Sigmoid colon (tissue), 6 donors: ENCODE measurements at regions not wholly inside any gene's neighbourhood (a gene's known extent, or its start where the extent isn't known, plus 50 kb on each side); places are given as distances from the start of the nearest gene placed in this dataset.

Experiments
- DNase-seq: peaks from one replicate; pipeline ENCODE4 v3.0.0-alpha.2; 2019
- H3K27ac ChIP-seq, 4 donors: fragments of 200-600 bp; sonication (generic); one replicate each; pipeline ENCODE4 v1.5.1; 2016 to 2019; ENCODE audit warnings: mild to moderate bottlenecking in 1 of 4
- H3K27me3 ChIP-seq, 3 donors: fragments of 200-600 bp; sonication (generic); one replicate each; pipeline ENCODE4 v1.5.1; 2019; ENCODE audit warnings: mild to moderate bottlenecking in 1 of 3
- H3K36me3 ChIP-seq, 4 donors: fragments of 200-600 bp; sonication (generic); one replicate each; pipeline ENCODE4 v1.5.1; 2016 to 2019
- H3K4me1 ChIP-seq, 4 donors: fragments of 200-600 bp; sonication (generic); one replicate each; pipeline ENCODE4 v1.5.1; 2017 to 2019
- H3K4me3 ChIP-seq, 4 donors: fragments of 200-600 bp; sonication (generic); one replicate each; pipeline ENCODE4 v1.5.1; 2017 to 2019; ENCODE audit warnings: mild to moderate bottlenecking in 2 of 4, moderate library complexity in 1 of 4
- H3K9me3 ChIP-seq, 4 donors: fragments of 200-600 bp in 3 of 4; sonication (generic) in 3 of 4; one replicate each; pipeline versions ENCODE4 v1.5.1 to v1.6.1; 2013 to 2019
- CTCF ChIP-seq, 4 experiments: fragments of 450-650 bp in 3 of 4; fragments of 200-600 bp in 1 of 4; IDR thresholded peaks; one replicate each; pipeline ENCODE4 v1.5.1; 2016 to 2019; ENCODE audit warnings: antibody characterized with exemption in 4 of 4, mild to moderate bottlenecking in 3 of 4, moderate library complexity in 2 of 4
- EP300 ChIP-seq, 4 donors: sonication (generic); formaldehyde crosslinking; IDR thresholded peaks; one replicate each; pipeline ENCODE4 v1.6.1; 2017; ENCODE audit warnings: antibody characterized with exemption in 4 of 4
- POLR2A ChIP-seq, 2 donors: fragments of 450-650 bp; IDR thresholded peaks; one replicate each; pipeline ENCODE4 v1.6.1; 2016; ENCODE audit warnings: antibody characterized with exemption in 2 of 2, mild to moderate bottlenecking in 2 of 2, moderate library complexity in 2 of 2
- POLR2AphosphoS5 ChIP-seq, 4 donors: sonication (generic); formaldehyde crosslinking; IDR thresholded peaks; one replicate each; pipeline ENCODE4 v1.6.1; 2017; ENCODE audit warnings: antibody characterized with exemption in 4 of 4
- WGBS, 2 donors: extraction: QIAGEN DNeasy Blood & Tissue Kit; methylation state at CpG; one replicate each; pipeline ENCODE4 v1.1.7; 2013; 5-methylcytosine and 5-hydroxymethylcytosine counted together
- intact Hi-C: fragments of 100-400 bp; cut with DNase I; formaldehyde crosslinking; loops from one replicate; pipeline ENCODE4 v1.15.1; 2023
- donor health status: healthy with polysubstance abuse.
- donor health status: healthy.

DNA sequence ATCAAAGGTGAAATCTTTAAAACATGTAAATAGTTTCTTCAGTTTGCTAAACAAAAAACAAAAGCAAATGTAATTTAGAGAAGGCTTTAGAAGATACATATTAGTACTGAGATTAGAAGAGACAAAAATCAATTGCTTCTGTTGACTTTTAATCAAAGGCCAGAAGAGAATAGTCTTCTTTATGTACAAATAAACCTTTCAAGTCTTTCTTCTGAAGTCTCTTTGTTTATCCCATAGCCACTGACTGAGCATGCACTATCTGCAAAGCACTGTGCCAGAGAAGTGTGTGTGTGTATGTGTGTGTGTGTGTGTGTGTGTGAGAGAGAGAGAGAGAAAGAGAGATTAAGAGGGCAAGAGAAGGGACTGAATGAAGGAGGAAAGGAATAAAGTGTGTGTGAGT is 198.4 kb downstream of the GLUD2 start:
- no peaks in the 10 kb centered on the region for H3K4me1 ChIP-seq
- intact Hi-C loops: no loop called here
- TF ChIP-seq POLR2AphosphoS5 (IDR thresholded peaks at IDR 0.05) (no peak), EP300 (IDR thresholded peaks at IDR 0.05) (no peak), CTCF (IDR thresholded peaks at IDR 0.05) (no peak), POLR2A (IDR thresholded peaks at IDR 0.05) (no peak)
- no peak overlapping the region for H3K4me3 ChIP-seq
- no peaks in the 10 kb centered on the region for H3K27me3 ChIP-seq
- H3K36me3 ChIP-seq: no peaks in the 10 kb centered on the region
- no peak overlapping the region for H3K27ac ChIP-seq
- no peak for DNase-seq
- H3K9me3 ChIP-seq: no peaks in the 10 kb centered on the region

DNA sequence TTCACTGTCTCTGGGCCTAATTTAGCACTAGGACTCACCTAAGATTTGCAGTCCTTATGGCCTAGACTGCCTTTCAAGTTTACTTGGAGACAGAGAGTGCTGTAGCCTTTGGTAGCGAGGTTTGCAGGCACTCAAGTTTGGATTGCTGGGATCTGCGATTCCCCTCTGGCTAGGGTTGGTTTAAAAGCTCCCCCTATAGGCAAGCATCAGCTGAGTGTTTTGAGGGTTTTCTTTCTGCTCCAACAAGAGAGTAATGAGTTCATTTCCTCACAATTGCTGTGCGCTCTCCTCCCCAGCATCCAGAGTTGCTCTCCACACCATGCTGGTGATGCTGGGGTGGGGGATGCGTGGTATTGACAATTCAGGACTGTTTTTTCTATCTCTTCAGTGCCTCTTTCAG is 206.9 kb downstream of the GLUD2 start:
- 53 to 64% methylated on average over 4 of the region's 4 CpGs for WGBS, 2 donors
- H3K36me3 ChIP-seq: no peaks in the 10 kb centered on the region
- H3K27me3 ChIP-seq: no peaks in the 10 kb centered on the region
- DNase-seq: no peak
- TF ChIP-seq EP300 (IDR thresholded peaks at IDR 0.05): no peak
- TF ChIP-seq POLR2A (IDR thresholded peaks at IDR 0.05): no peak
- TF ChIP-seq CTCF (IDR thresholded peaks at IDR 0.05): no peak
- no peak for TF ChIP-seq POLR2AphosphoS5 (IDR thresholded peaks at IDR 0.05)
- no peak overlapping the region for H3K27ac ChIP-seq
- H3K9me3 ChIP-seq: no peaks in the 10 kb centered on the region
- intact Hi-C loops: no loop called here
- no peak overlapping the region for H3K4me3 ChIP-seq
- no peaks in the 10 kb centered on the region for H3K4me1 ChIP-seq

DNA sequence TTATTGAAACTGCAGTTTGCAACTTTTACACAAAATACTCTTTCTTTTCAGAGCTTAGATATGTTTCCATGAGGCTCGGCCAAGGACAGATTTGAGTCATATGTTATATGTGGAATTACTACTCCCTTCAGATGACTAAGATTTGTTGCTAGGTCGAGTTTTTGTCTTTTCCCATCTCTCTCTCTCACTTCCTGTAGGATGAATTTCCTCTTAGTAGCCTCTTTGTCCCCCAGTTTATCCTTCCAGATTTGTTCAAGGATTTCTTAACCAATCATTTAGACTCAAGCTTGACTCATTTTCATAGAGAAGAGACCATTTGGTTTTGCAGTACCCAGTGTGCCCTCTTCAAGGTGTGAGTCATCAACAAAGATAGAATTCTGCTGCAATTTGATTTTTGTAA is 209.2 kb downstream of the GLUD2 start:
- no peak overlapping the region for H3K4me3 ChIP-seq
- H3K4me1 ChIP-seq: no peaks in the 10 kb centered on the region
- DNase-seq: no peak
- H3K27me3 ChIP-seq: no peaks in the 10 kb centered on the region
- intact Hi-C loops: no loop called here
- no peaks in the 10 kb centered on the region for H3K9me3 ChIP-seq
- WGBS, 2 donors: 30 to 35% methylated on average over 2 of the region's 2 CpGs
- no peak overlapping the region for H3K27ac ChIP-seq
- TF ChIP-seq EP300 (IDR thresholded peaks at IDR 0.05) (no peak), CTCF (IDR thresholded peaks at IDR 0.05) (no peak), POLR2A (IDR thresholded peaks at IDR 0.05) (no peak), POLR2AphosphoS5 (IDR thresholded peaks at IDR 0.05) (no peak)
- no peaks in the 10 kb centered on the region for H3K36me3 ChIP-seq

DNA sequence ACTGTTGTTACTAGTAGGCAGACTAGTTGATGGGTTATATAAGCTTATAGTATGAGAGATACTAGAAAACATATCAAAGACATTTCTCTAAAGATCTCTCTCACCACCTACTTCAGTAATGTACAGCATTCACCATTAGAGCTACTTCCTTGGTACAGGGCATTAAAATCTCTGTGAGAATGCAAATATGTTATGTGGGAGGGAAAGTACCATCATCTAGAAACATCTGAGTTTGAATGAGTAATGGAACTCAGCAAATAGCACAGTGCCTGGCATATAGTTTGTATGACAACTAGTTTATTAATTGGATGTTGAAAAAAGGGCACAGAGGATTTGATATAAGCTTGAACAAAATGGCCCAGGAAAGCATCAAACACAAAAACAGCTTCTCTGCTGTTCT is 211.1 kb downstream of the GLUD2 start:
- DNase-seq: no peak
- intact Hi-C loops: no loop called here
- no peak for TF ChIP-seq EP300 (IDR thresholded peaks at IDR 0.05)
- no peak for TF ChIP-seq POLR2A (IDR thresholded peaks at IDR 0.05)
- TF ChIP-seq POLR2AphosphoS5 (IDR thresholded peaks at IDR 0.05): no peak
- TF ChIP-seq CTCF (IDR thresholded peaks at IDR 0.05): no peak
- no peaks in the 10 kb centered on the region for H3K27me3 ChIP-seq
- no peaks in the 10 kb centered on the region for H3K9me3 ChIP-seq
- no peak overlapping the region for H3K27ac ChIP-seq
- H3K36me3 ChIP-seq: no peaks in the 10 kb centered on the region
- H3K4me3 ChIP-seq: no peak overlapping the region
- H3K4me1 ChIP-seq: no peaks in the 10 kb centered on the region

- TF ChIP-seq EP300 (IDR thresholded peaks at IDR 0.05): no peak
- no peak for TF ChIP-seq POLR2A (IDR thresholded peaks at IDR 0.05)
- no peak for TF ChIP-seq CTCF (IDR thresholded peaks at IDR 0.05)
- no peak for TF ChIP-seq POLR2AphosphoS5 (IDR thresholded peaks at IDR 0.05)
- no peaks in the 10 kb centered on the region for H3K9me3 ChIP-seq
- intact Hi-C loops: no loop called here
- no peak for DNase-seq
- H3K27ac ChIP-seq: no peak overlapping the region
- H3K27me3 ChIP-seq: no peaks in the 10 kb centered on the region
- H3K36me3 ChIP-seq: no peaks in the 10 kb centered on the region
- 70 to 84% methylated on average over 2 of the region's 2 CpGs for WGBS, 2 donors
- H3K4me3 ChIP-seq: no peak overlapping the region
- no peaks in the 10 kb centered on the region for H3K4me1 ChIP-seq
These were observed 211.8 kb downstream of the GLUD2 start for GRCh38 chrX:121259170-121259569.
